ENCODE measurements at regions not wholly inside any gene's neighbourhood (a gene's known extent, or its start where the extent isn't known, plus 50 kb on each side); places are given as distances from the start of the nearest gene placed in this dataset.

DNA sequence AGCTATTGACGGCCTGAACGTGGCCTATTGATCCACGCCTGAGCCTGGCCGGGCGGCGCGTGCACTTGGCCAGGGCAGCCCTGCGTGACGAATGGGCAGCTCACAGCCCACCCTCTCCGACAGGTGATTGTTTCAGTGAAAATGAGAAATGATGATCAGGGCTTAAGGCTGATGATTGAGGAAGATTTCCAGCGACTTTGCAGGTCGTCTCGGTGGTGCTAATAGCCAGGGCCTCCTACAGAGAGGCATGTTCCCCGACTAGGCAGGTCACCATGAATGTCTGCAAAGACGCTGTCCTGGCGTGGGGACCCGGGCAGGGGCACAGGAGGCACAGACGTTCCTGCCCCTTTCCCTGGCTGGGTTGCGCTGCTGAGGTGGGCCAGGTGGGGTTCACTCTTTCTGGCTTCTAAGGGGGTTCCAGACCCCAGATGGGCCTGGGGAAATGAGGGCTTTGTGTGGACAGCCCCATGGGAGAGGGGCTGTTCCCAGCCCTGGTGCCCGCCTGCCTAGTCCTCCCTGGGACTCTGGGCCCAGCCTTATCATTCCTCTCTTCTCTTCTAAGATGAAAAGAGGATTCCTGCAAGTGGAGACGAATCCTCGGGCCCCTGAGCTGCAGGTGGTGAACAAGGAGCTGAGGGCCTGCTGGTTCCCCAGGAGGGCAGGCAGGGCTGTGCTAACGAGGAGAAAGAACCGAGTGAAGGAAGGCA, 157.4 kb downstream of the KIF26A start:
- intact Hi-C loops (cut with micrococcal nuclease): no loop called here
- Histone ChIP-seq H3K9me3 (ENCODE audit: control insufficient read depth, insufficient read depth, low read length) (no peaks in the 10 kb centered on the region), H3K4me3 (ENCODE audit: low read length) (no peak overlapping the region), H3K27ac (ENCODE audit: low read length) (no peak overlapping the region), H3K36me3 (ENCODE audit: control insufficient read depth, insufficient read depth, low read length) (no peaks in the 10 kb centered on the region), H3K27me3 (ENCODE audit: control insufficient read depth, insufficient read depth, low read length) (no peaks in the 10 kb centered on the region), H3K4me1 (ENCODE audit: control insufficient read depth, insufficient read depth, low read length) (no peaks in the 10 kb centered on the region)
- no peak for ATAC-seq
- no peaks in the 10 kb centered on the region for H3K9me3 Mint-ChIP-seq
- H3K4me1 Mint-ChIP-seq: no peaks in the 10 kb centered on the region
- 83% methylated on average over 24 of the region's 24 CpGs for WGBS (ENCODE audit: insufficient coverage)
- H3K27ac Mint-ChIP-seq: no peak overlapping the region
- DNase-seq: no peak
- no peaks in the 10 kb centered on the region for H3K27me3 Mint-ChIP-seq (ENCODE audit: low read depth in 2 of 2)
- TF ChIP-seq, protein P1, sequence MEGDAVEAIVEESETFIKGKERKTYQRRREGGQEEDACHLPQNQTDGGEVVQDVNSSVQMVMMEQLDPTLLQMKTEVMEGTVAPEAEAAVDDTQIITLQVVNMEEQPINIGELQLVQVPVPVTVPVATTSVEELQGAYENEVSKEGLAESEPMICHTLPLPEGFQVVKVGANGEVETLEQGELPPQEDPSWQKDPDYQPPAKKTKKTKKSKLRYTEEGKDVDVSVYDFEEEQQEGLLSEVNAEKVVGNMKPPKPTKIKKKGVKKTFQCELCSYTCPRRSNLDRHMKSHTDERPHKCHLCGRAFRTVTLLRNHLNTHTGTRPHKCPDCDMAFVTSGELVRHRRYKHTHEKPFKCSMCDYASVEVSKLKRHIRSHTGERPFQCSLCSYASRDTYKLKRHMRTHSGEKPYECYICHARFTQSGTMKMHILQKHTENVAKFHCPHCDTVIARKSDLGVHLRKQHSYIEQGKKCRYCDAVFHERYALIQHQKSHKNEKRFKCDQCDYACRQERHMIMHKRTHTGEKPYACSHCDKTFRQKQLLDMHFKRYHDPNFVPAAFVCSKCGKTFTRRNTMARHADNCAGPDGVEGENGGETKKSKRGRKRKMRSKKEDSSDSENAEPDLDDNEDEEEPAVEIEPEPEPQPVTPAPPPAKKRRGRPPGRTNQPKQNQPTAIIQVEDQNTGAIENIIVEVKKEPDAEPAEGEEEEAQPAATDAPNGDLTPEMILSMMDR (IDR thresholded peaks at IDR 0.05): no peak
- no peak overlapping the region for H3K4me3 Mint-ChIP-seq
- H3K36me3 Mint-ChIP-seq: no peaks in the 10 kb centered on the region

DNA sequence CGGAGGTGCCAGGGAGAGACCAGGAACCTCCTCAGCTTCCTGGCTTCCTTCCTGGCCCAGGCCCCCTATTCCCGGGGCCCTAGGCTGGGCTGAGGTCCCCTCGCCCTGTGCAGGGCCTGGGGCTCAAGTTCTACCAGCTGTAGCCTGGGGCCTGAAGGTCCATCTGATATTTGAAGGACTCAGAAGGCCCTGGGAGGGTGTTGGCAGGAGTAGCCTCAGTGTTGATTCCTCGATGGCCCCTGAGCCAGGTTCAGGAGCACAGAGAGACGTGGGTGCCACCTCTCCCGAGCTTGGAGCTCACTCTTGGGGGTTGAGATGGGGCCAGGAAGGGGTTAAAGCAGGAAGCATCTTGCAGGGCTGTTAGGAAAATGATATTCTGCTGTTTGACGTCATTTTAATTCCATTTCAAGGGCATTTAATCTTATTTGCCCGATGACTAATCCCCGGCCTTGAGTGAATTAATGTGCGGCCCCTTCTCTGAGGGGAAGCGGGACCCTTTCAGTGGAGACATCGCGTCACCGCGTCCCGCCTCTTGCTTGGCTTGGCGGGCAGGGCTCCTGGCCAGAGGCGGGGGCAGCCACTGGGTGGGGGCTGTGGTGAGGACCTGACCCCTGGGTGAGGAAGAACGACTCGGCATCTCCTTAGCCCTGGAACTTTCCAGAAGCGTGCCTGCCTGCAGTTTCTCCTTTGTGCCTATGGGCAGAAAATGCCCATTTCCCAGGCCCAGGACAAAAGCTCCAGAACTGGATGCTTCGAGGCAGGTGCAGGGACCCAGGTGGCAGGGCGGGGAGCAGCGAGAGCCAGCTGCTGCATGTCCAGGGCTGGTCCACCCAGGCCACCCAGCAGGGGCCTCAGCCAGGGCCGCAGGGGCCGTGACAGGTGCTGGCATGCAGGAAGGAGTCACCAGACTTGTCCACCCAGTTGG, 158.3 kb downstream of the KIF26A start:
- H3K9me3 Mint-ChIP-seq: no peaks in the 10 kb centered on the region

DNA sequence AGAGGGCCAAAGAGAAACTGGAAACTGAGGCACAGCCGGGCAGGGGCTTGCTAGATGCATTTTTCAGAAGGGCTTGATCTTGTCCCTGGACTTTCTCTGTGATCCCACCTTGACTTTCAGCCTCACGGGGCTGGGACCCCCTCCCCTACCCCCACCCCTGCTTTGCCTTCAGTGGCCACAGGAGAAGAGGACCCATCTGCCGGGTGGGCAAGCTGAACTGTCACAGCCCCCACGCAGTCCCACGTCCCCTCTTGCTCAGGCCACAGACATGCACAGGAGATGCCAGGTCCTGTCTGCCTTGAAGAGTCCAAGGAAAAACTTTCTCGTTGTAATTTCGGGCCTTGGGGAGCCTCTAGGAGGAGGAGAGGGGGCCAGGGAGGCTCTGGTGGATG, 158.9 kb downstream of the KIF26A start:
- H3K27me3 Mint-ChIP-seq (ENCODE audit: low read depth in 2 of 2): no peaks in the 10 kb centered on the region

More for the DNA sequence above, 158.3 kb downstream of the KIF26A start:
- no peak for DNase-seq
- Histone ChIP-seq H3K4me1 (ENCODE audit: control insufficient read depth, insufficient read depth, low read length) (no peaks in the 10 kb centered on the region), H3K27ac (ENCODE audit: low read length) (no peak overlapping the region), H3K27me3 (ENCODE audit: control insufficient read depth, insufficient read depth, low read length) (no peaks in the 10 kb centered on the region), H3K9me3 (ENCODE audit: control insufficient read depth, insufficient read depth, low read length) (no peaks in the 10 kb centered on the region), H3K36me3 (ENCODE audit: control insufficient read depth, insufficient read depth, low read length) (no peaks in the 10 kb centered on the region), H3K4me3 (ENCODE audit: low read length) (no peak overlapping the region)
- 75% methylated on average over 26 of the region's 26 CpGs for WGBS (ENCODE audit: insufficient coverage)
- no peak overlapping the region for H3K4me3 Mint-ChIP-seq
- no peaks in the 10 kb centered on the region for H3K27me3 Mint-ChIP-seq (ENCODE audit: low read depth in 2 of 2)
- no peaks in the 10 kb centered on the region for H3K4me1 Mint-ChIP-seq
- H3K27ac Mint-ChIP-seq: no peak overlapping the region
- no peak for ATAC-seq
- intact Hi-C loops (cut with micrococcal nuclease): no loop called here
- TF ChIP-seq, protein P1 (IDR thresholded peaks at IDR 0.05): no peak
- no peaks in the 10 kb centered on the region for H3K36me3 Mint-ChIP-seq

More for the DNA sequence above, 158.9 kb downstream of the KIF26A start:
- Mint-ChIP-seq H3K36me3 (no peaks in the 10 kb centered on the region), H3K27ac (no peak overlapping the region), H3K4me3 (no peak overlapping the region), H3K9me3 (no peaks in the 10 kb centered on the region), H3K4me1 (no peaks in the 10 kb centered on the region)
- no peaks in the 10 kb centered on the region for H3K36me3 ChIP-seq (ENCODE audit: control insufficient read depth, insufficient read depth, low read length)
- no peak overlapping the region for H3K4me3 ChIP-seq (ENCODE audit: low read length)
- intact Hi-C loops (cut with micrococcal nuclease): no loop called here
- TF ChIP-seq, protein P1 (IDR thresholded peaks at IDR 0.05): no peak
- ATAC-seq: no peak
- WGBS (ENCODE audit: insufficient coverage): 89% methylated on average over 7 of the region's 7 CpGs
- H3K4me1 ChIP-seq (ENCODE audit: control insufficient read depth, insufficient read depth, low read length): no peaks in the 10 kb centered on the region
- no peak for DNase-seq
- H3K27me3 ChIP-seq (ENCODE audit: control insufficient read depth, insufficient read depth, low read length): no peaks in the 10 kb centered on the region
- H3K9me3 ChIP-seq (ENCODE audit: control insufficient read depth, insufficient read depth, low read length): no peaks in the 10 kb centered on the region
- H3K27ac ChIP-seq (ENCODE audit: low read length): no peak overlapping the region
